A673 (cell line): ENCODE measurements at regions not wholly inside any gene's neighbourhood (a gene's known extent, or its start where the extent isn't known, plus 50 kb on each side); places are given as distances from the start of the nearest gene placed in this dataset.

Experiments used
- BruUV-seq: library from RNA; stranded (reverse); fragments of 400-500 nt; replicated peaks from 2 replicates; lab custom pipeline; 2021; lab: Mats Ljungman, UMichigan
- CTCF ChIA-PET: fragments of 300-600 bp; sonication (Branson Sonifier 250); formaldehyde crosslinking; loops from one replicate; lab custom pipeline; 2022; ENCODE audit warnings: antibody characterized with exemption; lab: Charles Lee
- POLR2A ChIA-PET: fragments of 300-600 bp; sonication (Branson Sonifier 250); formaldehyde crosslinking; loops from one replicate; lab custom pipeline; 2022; ENCODE audit warnings: antibody characterized with exemption; ENCODE audit not compliant: low non-redundant PET; lab: Charles Lee
- DNase-seq: peaks from one replicate; pipeline ENCODE4 v3.0.0-alpha.2; 2015; ENCODE audit warnings: low spot score
- H3K27ac ChIP-seq: fragments of 200-600 bp; sonication (generic); 2 replicates; pipeline ENCODE4 v1.5.1; 2016; ENCODE audit warnings: mixed run types, low read depth, mild to moderate bottlenecking, mixed read lengths, antibody characterized with exemption, low read length; ENCODE audit not compliant: poor library complexity, severe bottlenecking
- H3K27me3 ChIP-seq: fragments of 200-600 bp; sonication (generic); replicated peaks from 2 replicates; pipeline ENCODE4 v1.6.1; 2017; ENCODE audit warnings: mixed run types, low read depth, mild to moderate bottlenecking, mixed read lengths, antibody characterized with exemption, low read length; ENCODE audit not compliant: insufficient read depth, poor library complexity
- H3K36me3 ChIP-seq: fragments of 200-600 bp; sonication (generic); 2 replicates; pipeline ENCODE4 v1.6.1; 2016; ENCODE audit warnings: mixed run types, mild to moderate bottlenecking, mixed read lengths, antibody characterized with exemption, low read length; ENCODE audit not compliant: insufficient read depth, poor library complexity, severe bottlenecking
- H3K4me1 ChIP-seq: fragments of 200-600 bp; sonication (generic); 2 replicates; pipeline ENCODE4 v1.6.1; 2017; ENCODE audit warnings: mixed run types, mild to moderate bottlenecking, mixed read lengths, antibody characterized with exemption, low read length; ENCODE audit not compliant: insufficient read depth, poor library complexity, severe bottlenecking
- H3K4me3 ChIP-seq: fragments of 200-600 bp; sonication (generic); 2 replicates; pipeline ENCODE4 v1.5.1; 2016; ENCODE audit warnings: low read depth, mixed run types, mild to moderate bottlenecking, mixed read lengths, low read length; ENCODE audit not compliant: poor library complexity, severe bottlenecking
- H3K9me3 ChIP-seq: fragments of 200-600 bp; sonication (generic); 2 replicates; pipeline ENCODE4 v1.6.1; 2016; ENCODE audit warnings: mixed run types, low read depth, mild to moderate bottlenecking, mixed read lengths, antibody characterized with exemption, low read length; ENCODE audit not compliant: poor library complexity, severe bottlenecking
- EZH2 ChIP-seq: fragments of 200-600 bp; sonication (generic); IDR thresholded peaks from 2 replicates; pipeline ENCODE4 v1.6.1; 2017; ENCODE audit warnings: borderline replicate concordance, low read depth, mild to moderate bottlenecking, mixed read lengths, antibody characterized with exemption, low read length; ENCODE audit not compliant: poor library complexity, severe bottlenecking
- intact Hi-C: fragments of 100-400 bp; cut with micrococcal nuclease; formaldehyde crosslinking; loops from one replicate; pipeline ENCODE4 v1.10.0; 2022; ENCODE audit not compliant: unreplicated experiment
- TF ChIP-seq, protein P1 (sequence below): fragments of 300-800, 200-600 bp; sonication (generic); conservative IDR thresholded peaks from 2 replicates; pipeline ENCODE4 v1.5.1; 2017; ENCODE audit warnings: low read depth, mild to moderate bottlenecking, antibody characterized with exemption, low read length, moderate library complexity, mixed read lengths

DNA sequence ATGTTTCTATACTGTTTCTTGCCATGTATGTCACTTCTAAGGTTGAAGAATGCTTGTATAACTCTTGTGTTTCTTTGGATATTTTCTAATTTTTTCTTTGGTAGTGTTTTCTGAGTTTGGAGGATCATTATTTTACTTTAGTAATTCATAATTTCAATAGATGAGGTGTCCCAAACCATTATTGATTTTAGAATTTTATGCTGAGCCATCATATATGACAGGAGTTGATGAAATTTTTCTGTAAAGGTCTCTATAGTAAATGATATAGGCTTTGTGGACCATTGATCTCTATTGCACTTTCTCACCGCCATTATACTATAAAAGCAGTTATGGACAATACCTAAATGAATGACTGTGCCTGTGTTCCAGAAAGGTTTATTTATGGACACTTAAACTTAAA is 183.3 kb upstream of the PPP1R3A start:
- intact Hi-C loops: no loop called here
- no TSS peak for BruUV-seq
- no peak overlapping the region for H3K4me3 ChIP-seq
- ChIA-PET CTCF (no interaction called here), POLR2A (no interaction called here)
- H3K4me1 ChIP-seq: no peaks in the 10 kb centered on the region
- no peaks in the 10 kb centered on the region for H3K36me3 ChIP-seq
- TF ChIP-seq, protein P1, sequence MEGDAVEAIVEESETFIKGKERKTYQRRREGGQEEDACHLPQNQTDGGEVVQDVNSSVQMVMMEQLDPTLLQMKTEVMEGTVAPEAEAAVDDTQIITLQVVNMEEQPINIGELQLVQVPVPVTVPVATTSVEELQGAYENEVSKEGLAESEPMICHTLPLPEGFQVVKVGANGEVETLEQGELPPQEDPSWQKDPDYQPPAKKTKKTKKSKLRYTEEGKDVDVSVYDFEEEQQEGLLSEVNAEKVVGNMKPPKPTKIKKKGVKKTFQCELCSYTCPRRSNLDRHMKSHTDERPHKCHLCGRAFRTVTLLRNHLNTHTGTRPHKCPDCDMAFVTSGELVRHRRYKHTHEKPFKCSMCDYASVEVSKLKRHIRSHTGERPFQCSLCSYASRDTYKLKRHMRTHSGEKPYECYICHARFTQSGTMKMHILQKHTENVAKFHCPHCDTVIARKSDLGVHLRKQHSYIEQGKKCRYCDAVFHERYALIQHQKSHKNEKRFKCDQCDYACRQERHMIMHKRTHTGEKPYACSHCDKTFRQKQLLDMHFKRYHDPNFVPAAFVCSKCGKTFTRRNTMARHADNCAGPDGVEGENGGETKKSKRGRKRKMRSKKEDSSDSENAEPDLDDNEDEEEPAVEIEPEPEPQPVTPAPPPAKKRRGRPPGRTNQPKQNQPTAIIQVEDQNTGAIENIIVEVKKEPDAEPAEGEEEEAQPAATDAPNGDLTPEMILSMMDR: no peak
- no peak for TF ChIP-seq EZH2
- no peak for DNase-seq
- no peaks in the 10 kb centered on the region for H3K9me3 ChIP-seq
- peaks cover 25% of the 10 kb centered on the region for H3K27me3 ChIP-seq
- no peak overlapping the region for H3K27ac ChIP-seq

GRCh38 chr7:114100810-114101209 is 182.0 kb upstream of the PPP1R3A start:
- intact Hi-C loops: no loop called here
- CTCF ChIA-PET: no interaction called here

GRCh38 chr7:114099337-114099736 is 180.5 kb upstream of the PPP1R3A start:
- DNase-seq: no peak
- POLR2A ChIA-PET: no interaction called here
- CTCF ChIA-PET: no interaction called here
- BruUV-seq: no TSS peak
- Histone ChIP-seq H3K4me1 (no peaks in the 10 kb centered on the region), H3K36me3 (no peaks in the 10 kb centered on the region), H3K4me3 (no peak overlapping the region), H3K9me3 (no peaks in the 10 kb centered on the region), H3K27ac (no peak overlapping the region), H3K27me3 (peaks cover 20% of the 10 kb centered on the region)
- intact Hi-C loops: no loop called here
- no peak for TF ChIP-seq EZH2
- TF ChIP-seq, protein P1: no peak

More at GRCh38 chr7:114100810-114101209, 182.0 kb upstream of the PPP1R3A start:
- H3K4me1 ChIP-seq: no peaks in the 10 kb centered on the region
- DNase-seq: no peak
- TF ChIP-seq EZH2: no peak
- TF ChIP-seq, protein P1: no peak
- H3K9me3 ChIP-seq: no peaks in the 10 kb centered on the region
- no TSS peak for BruUV-seq
- no peak overlapping the region for H3K4me3 ChIP-seq
- POLR2A ChIA-PET: no interaction called here
- H3K36me3 ChIP-seq: no peaks in the 10 kb centered on the region
- H3K27me3 ChIP-seq: peaks cover 27% of the 10 kb centered on the region
- no peak overlapping the region for H3K27ac ChIP-seq
